ENCODE measurements at regions not wholly inside any gene's neighbourhood (a gene's known extent, or its start where the extent isn't known, plus 50 kb on each side); places are given as distances from the start of the nearest gene placed in this dataset.

DNA sequence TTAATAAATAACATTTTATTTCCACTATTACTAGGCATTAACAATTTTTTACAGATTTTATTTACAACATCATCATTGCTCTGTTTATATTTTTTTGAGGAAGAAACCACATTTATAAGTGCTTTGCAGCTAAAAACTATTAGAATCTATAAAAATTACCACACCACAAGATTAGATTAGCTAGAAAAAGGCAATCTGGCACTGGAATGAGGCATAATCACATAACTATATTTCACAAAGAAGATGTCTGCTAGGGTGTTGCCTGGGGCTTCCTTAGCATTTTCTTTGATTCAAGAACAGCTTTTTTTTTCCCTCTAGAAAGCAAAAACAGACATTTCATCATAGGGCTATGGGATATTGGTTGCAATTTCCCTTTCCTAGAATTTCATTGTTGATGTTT, 2169.2 kb downstream of the MRPL39 start:
- H3K27ac ChIP-seq, result no peak overlapping the region
- no peaks in the 10 kb centered on the region for H3K36me3 ChIP-seq
- TF ChIP-seq POLR2A (IDR thresholded peaks at IDR 0.05), result no peak
- TF ChIP-seq, protein P1, sequence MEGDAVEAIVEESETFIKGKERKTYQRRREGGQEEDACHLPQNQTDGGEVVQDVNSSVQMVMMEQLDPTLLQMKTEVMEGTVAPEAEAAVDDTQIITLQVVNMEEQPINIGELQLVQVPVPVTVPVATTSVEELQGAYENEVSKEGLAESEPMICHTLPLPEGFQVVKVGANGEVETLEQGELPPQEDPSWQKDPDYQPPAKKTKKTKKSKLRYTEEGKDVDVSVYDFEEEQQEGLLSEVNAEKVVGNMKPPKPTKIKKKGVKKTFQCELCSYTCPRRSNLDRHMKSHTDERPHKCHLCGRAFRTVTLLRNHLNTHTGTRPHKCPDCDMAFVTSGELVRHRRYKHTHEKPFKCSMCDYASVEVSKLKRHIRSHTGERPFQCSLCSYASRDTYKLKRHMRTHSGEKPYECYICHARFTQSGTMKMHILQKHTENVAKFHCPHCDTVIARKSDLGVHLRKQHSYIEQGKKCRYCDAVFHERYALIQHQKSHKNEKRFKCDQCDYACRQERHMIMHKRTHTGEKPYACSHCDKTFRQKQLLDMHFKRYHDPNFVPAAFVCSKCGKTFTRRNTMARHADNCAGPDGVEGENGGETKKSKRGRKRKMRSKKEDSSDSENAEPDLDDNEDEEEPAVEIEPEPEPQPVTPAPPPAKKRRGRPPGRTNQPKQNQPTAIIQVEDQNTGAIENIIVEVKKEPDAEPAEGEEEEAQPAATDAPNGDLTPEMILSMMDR (IDR thresholded peaks at IDR 0.05), result no peak
- no peaks in the 10 kb centered on the region for H3K27me3 ChIP-seq
- no peaks in the 10 kb centered on the region for H3K9me3 ChIP-seq
- no peaks in the 10 kb centered on the region for H3K4me1 ChIP-seq
- DNase-seq (no peak), ATAC-seq (no peak)
- no peak overlapping the region for H3K4me3 ChIP-seq
- intact Hi-C loops (cut with DNase I), result no loop called here

DNA sequence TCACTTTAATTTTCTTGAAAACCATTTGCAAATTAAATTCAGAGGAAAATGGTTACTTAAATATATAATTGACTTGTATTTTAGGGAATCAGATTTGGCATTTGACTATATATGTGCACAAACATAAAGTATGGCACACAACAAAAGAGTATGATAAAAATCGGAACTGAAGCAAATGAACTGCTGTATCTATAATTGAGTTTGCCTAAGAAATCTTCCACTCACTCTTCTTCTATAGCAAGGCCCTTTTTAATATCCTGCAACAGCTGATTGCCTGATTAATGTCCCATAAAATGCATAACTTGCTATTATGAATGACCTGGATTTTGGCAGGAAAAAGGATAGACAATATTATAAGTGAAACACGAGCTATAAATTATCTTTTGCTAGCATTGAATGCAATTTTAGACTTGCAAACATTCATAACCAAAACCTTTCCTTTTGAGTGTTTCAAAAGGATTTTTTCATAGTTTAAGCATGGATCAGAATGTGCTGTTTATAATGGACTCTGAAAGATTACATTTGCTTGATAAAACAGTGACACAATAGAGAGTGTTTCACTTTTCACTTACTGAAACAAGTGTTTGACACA, 2204.3 kb downstream of the MRPL39 start:
- H3K27me3 ChIP-seq, result no peaks in the 10 kb centered on the region
- ATAC-seq (no peak), DNase-seq (no peak)
- TF ChIP-seq POLR2A (IDR thresholded peaks at IDR 0.05), result no peak
- TF ChIP-seq, protein P1 (IDR thresholded peaks at IDR 0.05), result no peak
- H3K4me1 ChIP-seq, result no peaks in the 10 kb centered on the region
- H3K36me3 ChIP-seq, result no peaks in the 10 kb centered on the region
- no peaks in the 10 kb centered on the region for H3K9me3 ChIP-seq
- WGBS (ENCODE audit: insufficient coverage, low coverage, low lambda C conversion rate, missing lambda C conversion rate), result 40% methylated on average over 2 of the region's 2 CpGs
- H3K4me3 ChIP-seq, result no peak overlapping the region
- no peak overlapping the region for H3K27ac ChIP-seq
- intact Hi-C loops (cut with DNase I), result no loop called here

DNA sequence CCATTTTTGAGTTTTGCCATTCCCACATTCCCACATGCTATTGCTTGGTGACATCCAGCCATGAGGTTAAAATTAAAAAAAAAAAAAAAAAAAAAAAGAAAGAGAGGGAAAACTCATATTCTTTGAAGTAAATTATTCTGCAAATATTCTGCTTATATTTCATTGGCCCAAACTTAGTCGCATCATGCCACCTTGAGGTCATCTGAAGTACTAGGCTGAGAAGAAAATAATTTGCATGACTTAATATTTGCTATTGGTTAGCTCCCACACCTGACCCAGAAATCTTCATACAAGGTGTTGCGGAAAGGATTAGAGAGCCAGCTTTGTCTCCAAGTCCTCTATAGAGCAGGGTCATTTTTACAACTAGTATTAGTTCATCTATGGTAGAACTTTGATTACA, 2206.0 kb downstream of the MRPL39 start:
- no peak for TF ChIP-seq POLR2A (IDR thresholded peaks at IDR 0.05)

DNA sequence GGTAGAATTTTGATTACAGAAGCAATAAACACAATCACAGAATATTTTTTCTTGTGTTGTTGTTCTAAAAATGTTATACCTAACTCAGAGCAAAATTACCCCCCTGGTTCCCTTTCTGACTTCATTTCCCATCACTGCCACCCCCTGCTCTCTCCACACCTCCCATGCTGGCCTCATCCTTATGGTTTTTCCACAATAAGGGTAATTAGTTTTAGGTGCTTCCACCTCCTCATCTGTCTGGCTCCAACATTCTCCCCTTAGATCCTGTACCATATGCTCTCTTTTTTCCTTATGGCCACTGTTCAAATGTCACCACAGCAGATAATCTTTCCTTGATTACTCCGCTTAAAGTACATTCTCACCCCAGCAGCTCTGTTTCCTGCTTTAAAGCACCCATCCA, 2208.6 kb downstream of the MRPL39 start:
- intact Hi-C loops (cut with DNase I), result no loop called here
- Histone ChIP-seq H3K9me3 (no peaks in the 10 kb centered on the region), H3K4me3 (no peak overlapping the region), H3K27ac (no peak overlapping the region), H3K36me3 (no peaks in the 10 kb centered on the region), H3K27me3 (no peaks in the 10 kb centered on the region), H3K4me1 (no peaks in the 10 kb centered on the region)
- TF ChIP-seq, protein P1 (IDR thresholded peaks at IDR 0.05), result no peak
- no peak for TF ChIP-seq POLR2A (IDR thresholded peaks at IDR 0.05)
- 25% methylated on average over 1 of the region's 1 CpG for WGBS (ENCODE audit: insufficient coverage, low coverage, low lambda C conversion rate, missing lambda C conversion rate)
- DNase-seq, result no peak
- ATAC-seq, result no peak

More for the DNA sequence above, 2206.0 kb downstream of the MRPL39 start:
- no peak overlapping the region for H3K4me3 ChIP-seq
- no peaks in the 10 kb centered on the region for H3K27me3 ChIP-seq
- no peaks in the 10 kb centered on the region for H3K9me3 ChIP-seq
- DNase-seq, result no peak
- intact Hi-C loops (cut with DNase I), result no loop called here
- H3K36me3 ChIP-seq, result no peaks in the 10 kb centered on the region
- ATAC-seq, result no peak
- no peak overlapping the region for H3K27ac ChIP-seq
- WGBS (ENCODE audit: insufficient coverage, low coverage, low lambda C conversion rate, missing lambda C conversion rate), result 82% methylated on average over 2 of the region's 2 CpGs
- no peaks in the 10 kb centered on the region for H3K4me1 ChIP-seq

DNA sequence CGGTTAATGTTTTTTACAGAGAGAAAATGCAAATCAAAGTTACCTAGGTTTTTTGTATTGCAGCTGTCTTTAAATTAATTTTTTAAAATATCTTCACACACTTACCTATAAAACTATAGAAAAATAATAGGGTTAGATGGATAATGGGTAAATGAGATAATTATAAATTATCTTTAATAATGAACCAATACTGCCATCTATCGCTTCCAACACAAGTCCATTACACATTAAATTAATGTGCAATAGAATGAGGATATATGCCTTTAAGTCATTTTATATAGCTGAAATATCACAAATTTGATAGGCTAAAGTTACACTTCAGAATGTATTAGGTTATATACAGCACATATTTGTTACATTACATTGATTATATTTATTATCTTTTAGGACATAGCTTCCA, 2212.8 kb downstream of the MRPL39 start:
- no peak for DNase-seq
- no peak for TF ChIP-seq POLR2A (IDR thresholded peaks at IDR 0.05)
- intact Hi-C loops (cut with DNase I), result no loop called here
- Histone ChIP-seq H3K9me3 (no peaks in the 10 kb centered on the region), H3K27me3 (no peaks in the 10 kb centered on the region), H3K36me3 (no peaks in the 10 kb centered on the region), H3K4me1 (no peaks in the 10 kb centered on the region), H3K27ac (no peak overlapping the region), H3K4me3 (no peak overlapping the region)
- no peak for ATAC-seq
- 60% methylated on average over 2 of the region's 2 CpGs for WGBS (ENCODE audit: insufficient coverage, low coverage, low lambda C conversion rate, missing lambda C conversion rate)

DNA sequence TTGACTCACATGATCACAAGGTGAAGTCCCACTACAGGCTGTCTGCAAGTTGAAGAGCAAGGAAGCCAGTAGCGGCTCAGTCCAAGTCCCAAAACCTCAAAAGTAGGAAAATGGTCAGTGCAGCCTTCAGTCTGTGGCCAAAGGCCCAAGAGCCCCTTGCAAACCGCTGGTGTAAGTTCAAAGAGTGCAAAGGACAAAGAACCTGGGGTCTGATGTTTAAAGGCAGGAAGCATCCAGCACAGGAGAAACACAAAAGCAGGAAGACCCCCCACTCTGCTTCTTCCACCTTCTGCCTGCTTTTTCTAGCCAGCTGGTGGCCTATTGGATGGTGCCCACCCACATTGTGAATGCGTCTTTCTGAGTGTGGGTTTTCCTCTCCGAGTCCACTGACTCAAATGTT, 2222.6 kb downstream of the MRPL39 start:
- no peak for DNase-seq
- Histone ChIP-seq H3K4me1 (peaks cover 0 to 2% (median 0%) of the 10 kb centered on the region in 4 donors), H3K36me3 (no peaks in the 10 kb centered on the region), H3K9me3 (no peaks in the 10 kb centered on the region), H3K4me3 (no peak overlapping the region), H3K27me3 (no peaks in the 10 kb centered on the region), H3K27ac (no peak overlapping the region)
- no peak for ATAC-seq
- intact Hi-C loops (cut with DNase I), result no loop called here
- 22% methylated on average over 4 of the region's 4 CpGs for WGBS (ENCODE audit: insufficient coverage, low coverage, low lambda C conversion rate, missing lambda C conversion rate)
- TF ChIP-seq, protein P1 (IDR thresholded peaks at IDR 0.05), result no peak
- TF ChIP-seq POLR2A (IDR thresholded peaks at IDR 0.05), result no peak
